ENCODE measurements at regions not wholly inside any gene's neighbourhood (a gene's known extent, or its start where the extent isn't known, plus 50 kb on each side); places are given as distances from the start of the nearest gene placed in this dataset.
"Not testable (repeated sequence)": the region's sequence is repeated elsewhere in the genome, so short reads cannot be mapped to it uniquely, and the experiment has no call there.

- TF ChIP-seq ZNF565 (CRISPR knock-in tag; conservative IDR thresholded peaks at IDR 0.05; ENCODE audit: low read depth) (no peak), PPARA (CRISPR knock-in tag; IDR thresholded peaks at IDR 0.05; ENCODE audit: borderline replicate concordance) (no peak), CSRNP3 (CRISPR knock-in tag; IDR thresholded peaks at IDR 0.05) (no peak), RARB (CRISPR knock-in tag; IDR thresholded peaks at IDR 0.05) (no peak), ESRRG (CRISPR knock-in tag; IDR thresholded peaks at IDR 0.05) (no peak), ZNF70 (CRISPR knock-in tag; IDR thresholded peaks at IDR 0.05) (no peak), CSDC2 (CRISPR knock-in tag; IDR thresholded peaks at IDR 0.05) (no peak), ZFP30 (CRISPR knock-in tag; IDR thresholded peaks at IDR 0.05) (no peak), TOX (CRISPR knock-in tag; IDR thresholded peaks at IDR 0.05; ENCODE audit: borderline replicate concordance) (no peak), ZC3H10 (CRISPR knock-in tag; IDR thresholded peaks at IDR 0.05) (no peak), ARNTL (CRISPR knock-in tag; IDR thresholded peaks at IDR 0.05; ENCODE audit: borderline replicate concordance, low read depth) (no peak), CREB5 (CRISPR knock-in tag; IDR thresholded peaks at IDR 0.05; ENCODE audit: low read depth) (no peak), ZNF8 (CRISPR knock-in tag; IDR thresholded peaks at IDR 0.05) (no peak), OSR1 (CRISPR knock-in tag; IDR thresholded peaks at IDR 0.05) (no peak), POU6F1 (CRISPR knock-in tag; IDR thresholded peaks at IDR 0.05; ENCODE audit: borderline replicate concordance, low read depth) (no peak), ISL1 (CRISPR knock-in tag; IDR thresholded peaks at IDR 0.05) (no peak), TSHZ2 (CRISPR knock-in tag; IDR thresholded peaks at IDR 0.05) (no peak), GLIS3 (CRISPR knock-in tag; IDR thresholded peaks at IDR 0.05) (no peak)
Observed at GRCh38 chr2:160574468-160575140, 81.0 kb upstream of the RBMS1 start.

GRCh38 chr2:160575368-160575767 lies 81.8 kb upstream of the RBMS1 start:
- TF ChIP-seq ZFP3 (CRISPR knock-in tag; IDR thresholded peaks at IDR 0.05) (no peak), BACH2 (CRISPR knock-in tag; IDR thresholded peaks at IDR 0.05; ENCODE audit: borderline replicate concordance) (no peak), ESRRG (CRISPR knock-in tag; IDR thresholded peaks at IDR 0.05) (no peak)
- ATAC-seq, result no peak

More at GRCh38 chr2:160574468-160575140, 81.0 kb upstream of the RBMS1 start:
- ATAC-seq, result peak; percentile 98

DNA sequence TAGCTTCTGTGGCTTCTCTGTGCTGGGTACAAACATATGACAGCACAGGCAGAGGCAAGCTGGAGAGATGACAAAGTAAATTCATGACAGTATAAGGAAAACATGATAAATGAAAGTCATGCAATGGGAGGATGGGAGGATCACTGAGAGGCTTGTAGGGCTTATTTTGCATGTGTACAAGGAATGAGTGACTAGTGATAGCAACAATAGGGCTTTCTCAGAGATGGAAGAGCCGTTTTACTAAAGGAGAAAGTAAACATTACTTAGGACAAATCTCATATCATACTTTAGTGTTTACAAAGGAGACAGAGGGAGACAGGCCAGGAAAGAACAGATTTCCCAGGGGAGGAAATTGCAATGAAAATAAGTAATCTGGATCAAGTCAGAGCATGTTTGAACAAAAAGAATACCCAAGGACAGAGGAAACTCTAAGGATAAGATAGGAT lies 82.5 kb upstream of the RBMS1 start:
- no peak for TF ChIP-seq PPARA (CRISPR knock-in tag; IDR thresholded peaks at IDR 0.05; ENCODE audit: borderline replicate concordance)
- TF ChIP-seq CSRNP3 (CRISPR knock-in tag; IDR thresholded peaks at IDR 0.05), result no peak
- no peak for TF ChIP-seq ESRRG (CRISPR knock-in tag; IDR thresholded peaks at IDR 0.05)
- ATAC-seq, result no peak

DNA sequence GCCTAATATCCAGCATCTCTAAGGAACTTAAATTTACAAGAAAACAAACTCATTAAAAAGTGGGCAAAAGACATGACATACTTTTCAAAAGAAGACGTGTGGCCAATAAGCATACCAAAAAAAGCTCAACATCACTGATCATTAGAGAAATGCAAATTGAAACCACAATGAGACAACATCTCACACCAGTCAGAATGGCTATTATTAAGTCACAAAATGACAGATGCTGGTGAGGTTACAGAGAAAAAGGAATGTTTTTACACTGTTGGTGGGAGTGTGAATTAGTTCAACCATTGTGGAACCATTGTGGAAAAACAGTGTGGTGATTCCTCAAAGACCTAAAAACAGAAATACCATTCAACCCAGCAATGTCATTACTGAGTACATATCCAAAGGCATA lies 83.5 kb upstream of the RBMS1 start:
- ATAC-seq, result not testable (repeated sequence)

Data from SK-N-SH treated with all-trans-retinoic acid at 6 μM for 48 hours (cell line).